NCI-H1048 (cell line): ENCODE measurements at regions not wholly inside any gene's neighbourhood (a gene's known extent, or its start where the extent isn't known, plus 50 kb on each side); places are given as distances from the start of the nearest gene placed in this dataset.
"Not testable (repeated sequence)": the region's sequence is repeated elsewhere in the genome, so short reads cannot be mapped to it uniquely, and the experiment has no call there.

ENCODE experiments used
- DNase-seq: peaks from one replicate; lab custom pipeline; 2025; lab: John Stamatoyannopoulos, UW

GRCh38 chrX:138859421-138859820 is 147.9 kb upstream of the FGF13 start:
- DNase-seq, result no peak

DNA sequence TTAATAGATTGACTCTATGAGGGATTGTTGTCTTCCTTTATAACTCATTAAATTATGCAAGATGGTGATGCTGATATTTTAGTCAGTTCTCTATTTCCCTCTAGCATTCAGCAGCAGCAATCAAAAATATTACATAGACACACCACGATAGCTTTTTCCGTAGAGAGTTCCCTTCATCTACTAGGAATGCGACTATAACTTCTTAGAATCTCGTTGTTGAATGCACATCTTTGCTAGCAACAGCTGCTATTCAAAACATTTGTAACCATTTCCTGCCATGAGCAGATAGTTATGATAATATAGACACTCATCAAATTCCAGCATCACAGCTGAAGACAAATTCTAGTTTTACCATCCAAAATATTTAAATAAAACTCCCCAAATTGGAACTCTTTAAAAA is 147.4 kb upstream of the FGF13 start:
- DNase-seq, result no peak

GRCh38 chrX:138858438-138858837 is 146.9 kb upstream of the FGF13 start:
- DNase-seq, result no peak

GRCh38 chrX:138856881-138857604 is 145.5 kb upstream of the FGF13 start:
- no peak for DNase-seq

- no peak for DNase-seq
Measured at GRCh38 chrX:138853936-138854335, 142.4 kb upstream of the FGF13 start.

DNA sequence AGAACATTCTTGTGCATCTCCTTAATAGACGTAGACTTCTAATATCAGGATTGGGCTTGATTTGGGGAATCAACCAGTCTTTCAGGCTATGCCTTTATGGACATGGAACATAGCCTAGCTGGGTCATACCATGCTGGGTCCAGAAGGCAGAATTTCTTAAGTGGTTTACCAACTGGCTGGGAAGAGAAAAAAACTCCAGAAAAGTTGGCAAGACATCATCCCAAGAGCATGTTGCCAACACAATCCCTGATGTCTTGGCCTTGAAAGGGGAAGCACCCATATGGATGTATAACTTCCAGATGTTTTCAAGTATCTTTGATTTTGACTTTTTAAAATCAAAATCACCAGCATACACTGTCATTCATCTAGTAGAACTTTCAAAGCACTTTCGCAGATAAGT is 138.0 kb upstream of the FGF13 start:
- no peak for DNase-seq

DNA sequence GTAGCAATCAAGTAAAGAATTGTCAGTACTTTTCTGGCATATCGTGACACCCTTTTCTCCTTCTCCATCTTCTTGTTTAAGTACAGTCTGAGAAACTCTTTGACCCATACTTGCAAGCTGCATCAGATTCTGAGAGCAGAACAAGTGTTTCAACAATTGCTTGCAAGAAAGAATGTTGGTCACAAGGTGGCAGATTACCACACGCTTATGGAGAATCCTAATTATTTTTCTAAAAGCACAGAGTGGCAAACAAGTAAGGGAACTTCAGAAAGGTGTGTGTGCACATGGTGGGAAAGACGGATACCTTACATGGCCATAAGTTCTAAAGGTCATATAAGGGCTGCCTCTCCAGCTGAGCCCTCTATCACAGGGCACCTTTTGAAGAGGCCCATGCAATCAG is 136.4 kb upstream of the FGF13 start:
- DNase-seq, result no peak

- DNase-seq, result no peak
Measured at GRCh38 chrX:138845786-138846185, 134.3 kb upstream of the FGF13 start.

DNA sequence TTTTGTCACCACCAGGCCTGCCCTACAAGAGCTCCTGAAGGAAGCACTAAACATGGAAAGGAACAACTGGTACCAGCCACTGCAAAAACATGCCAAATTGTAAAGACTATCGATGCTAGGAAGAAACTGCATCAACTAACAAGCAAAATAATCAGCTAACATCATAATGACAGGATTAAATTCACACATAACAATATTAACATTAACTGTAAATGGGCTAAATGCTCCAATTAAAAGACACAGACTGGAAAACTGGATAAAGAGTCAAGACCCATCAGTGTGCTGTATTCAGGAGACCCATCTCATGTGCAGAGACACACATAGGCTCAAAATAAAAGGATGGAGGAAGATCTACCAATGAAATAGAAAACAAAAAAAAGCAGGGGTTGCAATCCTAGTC is 95.9 kb upstream of the FGF13 start:
- DNase-seq, result not testable (repeated sequence)

DNA sequence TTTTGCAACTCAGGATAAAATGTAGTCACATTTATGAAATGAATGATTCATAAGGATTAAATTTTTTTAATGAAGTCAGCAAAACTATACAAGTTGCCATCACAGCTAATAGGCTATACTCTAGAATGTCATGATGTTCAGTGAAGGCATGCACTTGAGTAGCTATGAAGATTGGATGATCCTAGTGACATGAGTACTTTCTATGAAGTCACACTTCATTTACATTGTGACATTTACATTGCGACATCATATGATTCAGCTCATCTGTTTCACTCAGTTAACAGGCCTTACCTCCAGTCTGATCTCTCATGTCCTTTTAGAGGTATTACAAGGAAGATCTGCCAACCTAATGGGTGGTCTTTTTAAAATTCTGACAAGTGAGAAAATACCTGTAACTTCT is 82.7 kb upstream of the FGF13 start:
- DNase-seq, result no peak

- no peak for DNase-seq
Measured at GRCh38 chrX:138791551-138791950, 80.0 kb upstream of the FGF13 start.

DNA sequence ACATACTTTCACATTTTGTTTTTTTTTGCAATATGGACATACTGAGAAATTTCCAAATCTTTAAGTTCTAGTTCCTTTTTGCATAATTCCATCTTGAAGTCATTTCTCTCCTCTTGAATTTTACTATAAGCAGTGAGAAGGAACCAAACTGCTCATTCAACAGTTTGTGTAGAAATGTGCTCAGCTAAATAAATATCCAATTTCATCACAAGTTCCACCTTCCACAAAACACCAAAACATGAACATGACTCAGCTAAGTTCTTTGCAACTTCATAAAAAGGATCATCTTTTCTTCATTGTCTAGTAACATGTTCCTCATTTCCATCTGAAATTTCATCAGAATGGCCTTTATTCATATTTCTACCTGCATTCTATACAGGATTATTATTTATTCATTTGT is 77.3 kb upstream of the FGF13 start:
- DNase-seq, result no peak

- not testable (repeated sequence) for DNase-seq
Measured at GRCh38 chrX:138778576-138778909, 67.0 kb upstream of the FGF13 start.

DNA sequence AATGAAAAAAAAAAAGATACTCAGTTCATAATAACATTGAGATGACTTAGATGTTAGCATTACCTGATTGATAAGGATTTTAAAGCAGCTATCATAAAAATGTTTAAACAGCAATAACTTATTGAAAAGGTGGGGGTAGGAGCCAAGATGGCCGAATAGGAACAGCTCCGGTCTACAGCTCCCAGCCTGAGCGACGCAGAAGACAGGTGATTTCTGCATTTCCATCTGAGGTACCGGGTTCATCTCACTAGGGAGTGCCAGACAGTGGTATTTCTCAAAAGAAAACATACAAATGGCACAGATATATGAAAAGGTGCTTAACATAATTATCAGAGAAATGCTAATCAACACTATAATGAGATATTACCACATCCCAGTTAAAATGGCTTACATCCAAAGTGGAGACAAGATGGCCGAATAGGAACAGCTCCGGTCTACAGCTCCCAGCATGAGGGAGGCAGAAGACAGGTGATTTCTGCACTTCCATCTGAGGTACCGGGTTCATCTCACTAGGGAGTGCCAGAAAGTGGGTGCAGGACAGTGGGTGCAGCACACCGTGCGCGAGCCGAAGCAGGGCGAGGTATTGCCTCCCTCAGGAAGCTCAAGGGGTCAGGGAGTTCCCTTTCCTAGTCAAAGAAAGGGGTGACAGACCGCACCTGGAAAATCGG is 66.5 kb upstream of the FGF13 start:
- not testable (repeated sequence) for DNase-seq

DNA sequence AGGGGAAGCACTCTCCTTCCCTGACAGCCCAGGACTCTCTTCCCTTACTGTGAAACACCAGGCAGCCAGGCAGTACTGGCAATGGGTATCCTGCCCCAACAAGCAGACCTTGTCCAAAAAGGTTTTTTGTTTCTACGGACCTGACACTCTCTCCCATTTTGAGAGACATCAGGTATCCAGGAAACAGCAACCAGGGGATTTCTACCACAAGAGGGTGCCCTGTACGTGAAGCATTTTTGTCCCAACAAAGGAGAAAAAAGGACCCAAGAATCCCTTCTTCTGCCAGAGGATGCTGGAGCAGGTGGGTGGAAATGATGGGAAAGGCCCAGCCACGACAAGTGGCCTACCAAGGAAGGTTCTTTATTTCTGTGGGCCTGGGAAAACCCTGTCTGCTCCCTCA is 65.7 kb upstream of the FGF13 start:
- no peak for DNase-seq

GRCh38 chrX:138775517-138775916 is 64.0 kb upstream of the FGF13 start:
- DNase-seq, result no peak

GRCh38 chrX:138771047-138771446 is 59.5 kb upstream of the FGF13 start:
- DNase-seq, result no peak

DNA sequence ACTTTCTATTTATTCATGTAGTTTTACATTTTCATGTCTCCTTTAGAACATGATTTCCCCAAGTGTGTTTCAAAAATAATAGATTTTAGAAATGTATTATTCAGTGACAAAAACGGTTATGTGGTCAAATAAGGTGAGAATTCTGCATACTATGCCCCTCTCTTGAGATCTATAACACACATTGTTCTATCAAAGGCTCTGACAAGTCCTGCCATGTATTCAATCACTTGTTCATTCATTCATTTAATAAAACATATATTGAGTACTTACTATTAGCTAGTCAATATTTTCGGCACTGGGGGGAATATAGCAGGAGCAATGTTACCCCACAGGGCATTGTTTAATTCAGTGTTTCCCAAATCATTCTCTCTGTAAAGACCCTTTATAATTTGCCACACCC is 58.4 kb upstream of the FGF13 start:
- DNase-seq, result no peak

DNA sequence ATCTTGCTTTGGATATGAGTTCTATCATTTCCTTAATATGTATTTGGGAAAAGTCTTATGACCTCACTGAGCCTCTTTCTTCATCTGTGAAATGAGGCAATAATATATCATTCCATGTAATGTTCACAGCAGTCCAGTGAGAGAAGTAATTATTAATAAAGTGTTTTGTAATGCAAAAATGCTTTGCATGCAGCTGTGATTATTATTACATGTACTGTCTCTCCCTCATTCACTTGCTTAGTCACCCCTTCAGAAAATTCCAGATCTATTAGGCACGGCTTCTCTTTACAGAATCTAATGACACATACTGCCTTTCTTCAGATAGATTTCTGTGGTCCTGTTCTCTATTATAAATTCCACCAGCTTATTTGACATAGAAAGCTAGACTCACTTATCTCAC is 53.5 kb upstream of the FGF13 start:
- no peak for DNase-seq

- DNase-seq, result no peak
Measured at GRCh38 chrX:138763761-138764160, 52.2 kb upstream of the FGF13 start.

- DNase-seq, result no peak
Measured at GRCh38 chrX:138761380-138761779, 49.9 kb upstream of the FGF13 start.
